MCF 10A (cell line): ENCODE measurements at regions not wholly inside any gene's neighbourhood (a gene's known extent, or its start where the extent isn't known, plus 50 kb on each side); places are given as distances from the start of the nearest gene placed in this dataset.
A peak's percentile ranks its signal among the peaks of the same experiment; 100 is the strongest.

Experiments
- BruUV-seq: library from RNA; stranded (reverse); fragments of 400-500 nt; replicated peaks from 2 replicates; lab custom pipeline; 2021; lab: Mats Ljungman, UMichigan
- CTCF ChIA-PET: fragments of 300-600 bp; sonication (Branson Sonifier 250); formaldehyde crosslinking; extraction: SDS; loops from one replicate; lab custom pipeline; 2021; ENCODE audit warnings: antibody characterized with exemption, inconsistent platforms; lab: Yijun Ruan, JAX
- POLR2A ChIA-PET: fragments of 300-600, 350-650 bp; sonication (Branson Sonifier 250); formaldehyde crosslinking; extraction: SDS; loops from one replicate; lab custom pipeline; 2020; ENCODE audit warnings: antibody characterized with exemption, inconsistent platforms; lab: Yijun Ruan, JAX
- DNase-seq: peaks from one replicate; pipeline ENCODE4 v3.0.0-alpha.2; 2018; ENCODE audit not compliant: unreplicated experiment
- H3K27ac Mint-ChIP-seq: one replicate; pipeline ENCODE4 v1.8.0; 2022; ENCODE audit warnings: mild to moderate bottlenecking, low read depth, mixed read lengths; ENCODE audit not compliant: unreplicated experiment
- H3K27me3 Mint-ChIP-seq: one replicate; pipeline ENCODE4 v1.8.0; 2022; ENCODE audit warnings: mixed read lengths; ENCODE audit not compliant: insufficient read depth, unreplicated experiment
- H3K36me3 Mint-ChIP-seq: one replicate; pipeline ENCODE4 v1.8.0; 2022; ENCODE audit warnings: mild to moderate bottlenecking, moderate library complexity, mixed read lengths; ENCODE audit not compliant: insufficient read depth, unreplicated experiment
- H3K4me1 Mint-ChIP-seq: one replicate; pipeline ENCODE4 v1.8.0; 2022; ENCODE audit warnings: mixed read lengths; ENCODE audit not compliant: insufficient read depth, unreplicated experiment
- H3K4me3 Mint-ChIP-seq: one replicate; pipeline ENCODE4 v1.8.0; 2022; ENCODE audit warnings: mild to moderate bottlenecking, moderate library complexity, mixed read lengths; ENCODE audit not compliant: unreplicated experiment
- H3K9me3 Mint-ChIP-seq: one replicate; pipeline ENCODE4 v1.8.0; 2022; ENCODE audit warnings: mixed read lengths; ENCODE audit not compliant: unreplicated experiment
- intact Hi-C: fragments of 100-400 bp; cut with micrococcal nuclease; formaldehyde crosslinking; loops from 2 replicates; pipeline ENCODE4 v1.14.1; 2022
- TF ChIP-seq, protein P1 (sequence below): fragments of 200-600 bp; IDR thresholded peaks from one replicate; pipeline ENCODE4 v1.8.0; 2022; ENCODE audit warnings: antibody characterized with exemption, mild to moderate bottlenecking; ENCODE audit not compliant: unreplicated experiment

DNA sequence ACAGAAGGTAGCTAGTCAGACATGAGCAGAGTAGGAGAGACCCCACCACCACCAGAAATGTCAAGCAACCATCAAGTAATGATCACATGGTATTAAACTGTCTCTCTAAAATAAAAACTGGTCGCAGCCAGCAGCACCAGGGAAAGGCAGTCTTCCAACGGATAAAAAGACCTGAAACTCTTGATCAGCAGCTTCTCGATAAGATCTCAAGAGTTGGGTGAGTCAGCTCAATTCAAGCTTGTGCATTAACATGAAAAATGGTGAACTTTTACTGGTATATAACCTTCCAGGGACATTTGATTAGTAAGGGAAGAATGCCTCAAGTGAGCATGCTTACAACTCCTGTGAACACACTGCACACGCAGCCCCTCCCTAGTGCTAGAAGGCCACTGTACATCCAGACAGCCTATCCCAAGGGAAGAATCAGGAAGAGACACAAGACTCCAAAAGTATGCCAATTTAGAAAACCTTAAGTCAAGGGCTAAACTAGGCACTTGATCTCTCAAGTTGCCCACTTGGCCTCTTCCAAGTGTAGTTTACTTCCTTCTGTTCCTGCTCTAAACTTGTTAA lies 270.0 kb upstream of the GNPDA2 start:
- H3K4me1 Mint-ChIP-seq = peaks cover 5% of the 10 kb centered on the region
- H3K27ac Mint-ChIP-seq = no peak overlapping the region
- H3K27me3 Mint-ChIP-seq = no peaks in the 10 kb centered on the region
- ChIA-PET CTCF (interaction anchor here (1.3 kb wide), 1 partner anchor 11 kb away, joined by 3 read pairs; no protein-coding TSS in a partner anchor), POLR2A (interaction anchor here (0.6 to 0.9 kb wide), 2 partner anchors 10 to 12 kb away, joined by 3 to 4 read pairs; no protein-coding TSS in a partner anchor)
- H3K36me3 Mint-ChIP-seq = no peaks in the 10 kb centered on the region
- H3K4me3 Mint-ChIP-seq = no peak overlapping the region
- TF ChIP-seq, protein P1, sequence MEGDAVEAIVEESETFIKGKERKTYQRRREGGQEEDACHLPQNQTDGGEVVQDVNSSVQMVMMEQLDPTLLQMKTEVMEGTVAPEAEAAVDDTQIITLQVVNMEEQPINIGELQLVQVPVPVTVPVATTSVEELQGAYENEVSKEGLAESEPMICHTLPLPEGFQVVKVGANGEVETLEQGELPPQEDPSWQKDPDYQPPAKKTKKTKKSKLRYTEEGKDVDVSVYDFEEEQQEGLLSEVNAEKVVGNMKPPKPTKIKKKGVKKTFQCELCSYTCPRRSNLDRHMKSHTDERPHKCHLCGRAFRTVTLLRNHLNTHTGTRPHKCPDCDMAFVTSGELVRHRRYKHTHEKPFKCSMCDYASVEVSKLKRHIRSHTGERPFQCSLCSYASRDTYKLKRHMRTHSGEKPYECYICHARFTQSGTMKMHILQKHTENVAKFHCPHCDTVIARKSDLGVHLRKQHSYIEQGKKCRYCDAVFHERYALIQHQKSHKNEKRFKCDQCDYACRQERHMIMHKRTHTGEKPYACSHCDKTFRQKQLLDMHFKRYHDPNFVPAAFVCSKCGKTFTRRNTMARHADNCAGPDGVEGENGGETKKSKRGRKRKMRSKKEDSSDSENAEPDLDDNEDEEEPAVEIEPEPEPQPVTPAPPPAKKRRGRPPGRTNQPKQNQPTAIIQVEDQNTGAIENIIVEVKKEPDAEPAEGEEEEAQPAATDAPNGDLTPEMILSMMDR = no peak
- intact Hi-C loops = no loop called here
- no peak for DNase-seq
- H3K9me3 Mint-ChIP-seq = no peaks in the 10 kb centered on the region
- BruUV-seq = no TSS peak

DNA sequence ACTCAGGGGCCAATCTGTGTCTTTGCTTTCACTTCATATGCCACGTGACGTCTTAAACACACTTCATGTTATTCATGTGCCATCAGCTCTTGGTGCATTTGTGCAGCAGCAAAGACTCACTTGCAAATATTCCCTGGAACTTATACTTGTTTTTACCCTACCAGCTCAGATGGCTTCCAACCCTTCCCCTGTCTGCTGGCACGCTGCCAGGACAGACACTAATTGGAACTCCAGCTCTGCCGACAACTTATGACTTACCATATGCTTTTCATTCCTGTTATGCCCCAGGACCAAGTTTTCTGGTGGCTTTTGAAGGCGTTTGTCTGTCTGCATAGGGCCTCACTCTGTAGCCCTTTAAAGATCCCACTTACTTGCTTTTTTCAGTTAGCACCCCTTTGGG lies 261.7 kb upstream of the GNPDA2 start:
- no peaks in the 10 kb centered on the region for H3K27me3 Mint-ChIP-seq
- no peak overlapping the region for H3K27ac Mint-ChIP-seq
- TF ChIP-seq, protein P1 = no peak
- ChIA-PET CTCF (interaction anchor here (0.6 to 3.0 kb wide), 5 partner anchors 144 to 1008 kb away, joined by 3 to 22 read pairs (median 3); no protein-coding TSS in a partner anchor), POLR2A (no interaction called here)
- H3K4me3 Mint-ChIP-seq = no peak overlapping the region
- peaks cover 19% of the 10 kb centered on the region for H3K4me1 Mint-ChIP-seq
- no peaks in the 10 kb centered on the region for H3K9me3 Mint-ChIP-seq
- no peak for DNase-seq
- intact Hi-C loops = no loop called here
- BruUV-seq = no TSS peak
- peaks cover 5% of the 10 kb centered on the region for H3K36me3 Mint-ChIP-seq

DNA sequence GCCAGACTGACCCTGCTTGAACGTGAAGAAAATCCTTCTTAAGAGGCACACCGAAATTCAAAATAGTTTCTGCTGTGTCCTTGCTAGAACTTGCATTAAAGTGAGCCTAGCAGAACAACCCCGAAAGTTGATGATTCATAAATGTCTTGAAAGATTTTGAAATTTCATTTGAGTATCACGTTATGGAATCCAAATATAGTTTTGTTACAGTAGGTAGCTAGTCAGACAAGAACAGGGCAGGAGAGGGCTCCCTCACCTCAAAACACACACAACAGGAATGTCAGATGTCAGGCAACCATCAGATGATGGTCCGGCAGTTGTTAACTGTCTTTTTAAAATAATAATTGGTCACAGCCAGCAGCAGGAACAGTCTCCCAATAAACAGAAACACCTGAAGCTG lies 259.6 kb upstream of the GNPDA2 start:
- peak; percentile 47 for DNase-seq
- no TSS peak for BruUV-seq
- Mint-ChIP-seq H3K4me1 (peaks cover 19% of the 10 kb centered on the region), H3K27ac (peak overlapping the region; percentile 52), H3K4me3 (no peak overlapping the region), H3K27me3 (no peaks in the 10 kb centered on the region), H3K9me3 (no peaks in the 10 kb centered on the region), H3K36me3 (peaks cover 5% of the 10 kb centered on the region)
- TF ChIP-seq, protein P1 = no peak
- CTCF ChIA-PET = interaction anchor here (0.7 to 3.0 kb wide), 11 partner anchors 11 to 459 kb away, joined by 3 to 22 read pairs (median 3); no protein-coding TSS in a partner anchor
- intact Hi-C loops = loop anchor here (2.0 kb wide), 1 partner anchor 457 kb away; no protein-coding TSS in a partner anchor
- POLR2A ChIA-PET = interaction anchor here (0.7 to 0.9 kb wide), 3 partner anchors 134 to 252 kb away, joined by 3 to 5 read pairs (median 4); no protein-coding TSS in a partner anchor

DNA sequence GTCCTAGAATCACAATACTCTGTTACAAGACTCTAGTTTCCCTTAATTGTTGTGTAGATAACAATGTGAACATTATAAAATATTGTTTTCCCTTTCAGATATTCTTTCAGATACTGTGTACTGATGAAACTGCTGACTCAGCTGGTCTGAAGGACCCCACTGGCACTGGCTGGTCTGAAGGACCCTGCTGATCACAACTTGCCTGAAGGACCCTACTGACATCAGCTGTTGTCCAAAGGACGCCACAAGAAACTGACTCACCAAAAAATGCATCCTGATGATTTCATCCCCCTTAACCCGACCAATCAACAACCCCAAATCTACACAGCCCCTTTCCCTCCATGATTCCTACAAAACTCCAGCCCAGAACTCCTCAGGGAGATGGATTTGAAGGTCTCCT lies 258.8 kb upstream of the GNPDA2 start:
- CTCF ChIA-PET = interaction anchor here (0.6 to 3.0 kb wide), 8 partner anchors 11 to 985 kb away, joined by 3 to 22 read pairs (median 3); no protein-coding TSS in a partner anchor

More for the DNA sequence above, 258.8 kb upstream of the GNPDA2 start:
- Mint-ChIP-seq H3K27ac (peak overlapping the region; percentile 52), H3K4me3 (no peak overlapping the region), H3K9me3 (no peaks in the 10 kb centered on the region), H3K36me3 (peaks cover 5% of the 10 kb centered on the region), H3K4me1 (peaks cover 19% of the 10 kb centered on the region), H3K27me3 (no peaks in the 10 kb centered on the region)
- POLR2A ChIA-PET = interaction anchor here (0.6 to 0.9 kb wide), 2 partner anchors 110 to 253 kb away, joined by 3 to 5 read pairs; no protein-coding TSS in a partner anchor
- intact Hi-C loops = no loop called here
- no TSS peak for BruUV-seq
- DNase-seq = no peak
- TF ChIP-seq, protein P1 = no peak
